ENCODE measurements at regions not wholly inside any gene's neighbourhood (a gene's known extent, or its start where the extent isn't known, plus 50 kb on each side); places are given as distances from the start of the nearest gene placed in this dataset.
"Not testable (repeated sequence)": the region's sequence is repeated elsewhere in the genome, so short reads cannot be mapped to it uniquely, and the experiment has no call there.

DNA sequence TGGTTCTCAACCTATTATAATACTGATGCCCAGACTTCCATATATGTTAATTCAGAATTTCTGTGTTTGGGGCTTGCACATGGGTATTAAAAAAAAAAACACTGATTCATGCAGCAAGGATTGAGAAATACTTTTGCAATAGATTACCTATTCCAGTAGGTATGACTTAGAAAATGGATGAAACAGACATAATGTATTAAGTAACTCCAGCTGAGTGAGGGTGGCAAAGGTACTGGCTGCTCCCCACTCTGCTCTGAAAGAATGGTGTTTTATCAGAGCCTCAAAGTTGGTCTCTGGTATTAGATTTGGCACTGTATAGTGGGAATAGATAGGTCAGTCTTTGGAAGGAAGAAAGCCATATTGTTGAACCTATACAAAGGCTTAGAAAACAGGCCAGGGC lies 234.3 kb upstream of the FOLH1 start:
- CTCF ChIA-PET = no interaction called here
- no peak for DNase-seq (ENCODE audit: extremely low spot score)
- POLR2A ChIA-PET = no interaction called here
- TF ChIP-seq, protein P1, sequence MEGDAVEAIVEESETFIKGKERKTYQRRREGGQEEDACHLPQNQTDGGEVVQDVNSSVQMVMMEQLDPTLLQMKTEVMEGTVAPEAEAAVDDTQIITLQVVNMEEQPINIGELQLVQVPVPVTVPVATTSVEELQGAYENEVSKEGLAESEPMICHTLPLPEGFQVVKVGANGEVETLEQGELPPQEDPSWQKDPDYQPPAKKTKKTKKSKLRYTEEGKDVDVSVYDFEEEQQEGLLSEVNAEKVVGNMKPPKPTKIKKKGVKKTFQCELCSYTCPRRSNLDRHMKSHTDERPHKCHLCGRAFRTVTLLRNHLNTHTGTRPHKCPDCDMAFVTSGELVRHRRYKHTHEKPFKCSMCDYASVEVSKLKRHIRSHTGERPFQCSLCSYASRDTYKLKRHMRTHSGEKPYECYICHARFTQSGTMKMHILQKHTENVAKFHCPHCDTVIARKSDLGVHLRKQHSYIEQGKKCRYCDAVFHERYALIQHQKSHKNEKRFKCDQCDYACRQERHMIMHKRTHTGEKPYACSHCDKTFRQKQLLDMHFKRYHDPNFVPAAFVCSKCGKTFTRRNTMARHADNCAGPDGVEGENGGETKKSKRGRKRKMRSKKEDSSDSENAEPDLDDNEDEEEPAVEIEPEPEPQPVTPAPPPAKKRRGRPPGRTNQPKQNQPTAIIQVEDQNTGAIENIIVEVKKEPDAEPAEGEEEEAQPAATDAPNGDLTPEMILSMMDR (IDR thresholded peaks at IDR 0.05; ENCODE audit: control extremely low read depth, extremely low read depth, low read depth, missing control alignments) = no peak

DNA sequence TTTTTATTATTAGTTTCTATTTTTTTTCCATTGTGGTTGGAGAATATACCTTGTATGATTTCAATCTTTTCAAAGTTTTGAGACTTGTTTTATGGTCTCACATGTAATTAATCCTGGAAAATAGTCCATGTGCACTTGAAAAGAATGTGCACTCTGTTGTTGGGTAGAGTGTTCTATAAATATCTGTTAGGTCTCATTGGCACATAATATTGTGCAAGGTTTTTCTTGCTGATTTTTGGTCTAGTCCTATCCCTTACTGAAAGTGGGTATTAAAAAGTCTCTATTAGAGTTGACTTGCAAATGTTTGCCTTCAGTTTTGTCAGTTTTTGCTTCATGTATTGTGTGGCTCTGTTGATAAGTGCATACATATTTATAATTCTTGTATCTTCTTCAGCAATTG lies 231.5 kb upstream of the FOLH1 start:
- DNase-seq (ENCODE audit: extremely low spot score); POLR2A ChIA-PET; CTCF ChIA-PET: not testable (repeated sequence)

DNA sequence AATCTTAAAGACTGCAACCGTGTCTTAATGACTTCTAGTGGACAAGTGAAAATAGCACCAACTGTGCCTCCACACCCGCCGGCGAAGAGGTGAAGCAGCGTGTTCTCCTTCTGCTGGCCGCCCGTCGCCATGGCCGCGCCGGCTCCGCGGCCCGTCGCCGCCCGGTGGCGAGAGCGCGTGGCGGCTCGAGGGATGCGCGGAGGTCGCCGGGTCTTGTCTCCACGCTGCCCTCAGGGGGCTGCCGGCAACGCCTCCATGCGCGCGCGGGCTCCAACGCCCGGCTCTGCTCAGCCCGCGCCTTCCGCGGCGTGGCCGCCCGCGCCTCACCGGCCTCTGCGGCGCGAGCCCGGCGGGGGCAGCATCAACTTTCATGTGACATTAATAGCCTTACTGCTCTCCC lies 225.9 kb upstream of the FOLH1 start:
- POLR2A ChIA-PET; DNase-seq (ENCODE audit: extremely low spot score); CTCF ChIA-PET: not testable (repeated sequence)

DNA sequence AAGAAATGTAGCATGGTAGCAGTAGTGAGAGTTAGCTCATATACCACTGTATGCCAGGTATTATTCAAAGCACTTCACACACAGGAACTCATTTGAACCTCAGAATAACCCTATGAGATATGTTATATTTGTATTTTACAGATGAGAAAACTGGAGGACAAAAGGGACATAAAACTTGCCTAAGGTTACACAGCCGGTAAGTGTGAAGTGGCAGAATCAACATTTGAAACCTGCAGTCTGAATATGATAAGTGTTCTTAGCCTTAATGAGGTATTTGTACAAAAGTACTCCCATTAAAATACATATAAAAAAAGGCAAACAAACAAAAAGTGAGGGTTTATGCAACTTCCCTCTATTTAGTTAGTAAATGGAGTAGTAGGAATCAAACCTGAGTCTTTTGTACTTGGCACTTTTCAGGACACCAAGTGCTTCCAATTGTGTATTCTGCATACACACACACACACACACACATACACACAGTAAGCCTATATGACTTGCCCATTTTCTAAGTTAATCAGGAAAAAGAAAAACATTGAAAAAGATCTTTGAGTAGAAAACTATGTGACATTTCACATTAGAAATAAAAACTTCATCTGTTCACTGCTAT lies 223.9 kb upstream of the FOLH1 start:
- DNase-seq (ENCODE audit: extremely low spot score) = no peak
- CTCF ChIA-PET = no interaction called here
- POLR2A ChIA-PET = no interaction called here
- TF ChIP-seq, protein P1 (IDR thresholded peaks at IDR 0.05; ENCODE audit: control extremely low read depth, extremely low read depth, low read depth, missing control alignments) = no peak

DNA sequence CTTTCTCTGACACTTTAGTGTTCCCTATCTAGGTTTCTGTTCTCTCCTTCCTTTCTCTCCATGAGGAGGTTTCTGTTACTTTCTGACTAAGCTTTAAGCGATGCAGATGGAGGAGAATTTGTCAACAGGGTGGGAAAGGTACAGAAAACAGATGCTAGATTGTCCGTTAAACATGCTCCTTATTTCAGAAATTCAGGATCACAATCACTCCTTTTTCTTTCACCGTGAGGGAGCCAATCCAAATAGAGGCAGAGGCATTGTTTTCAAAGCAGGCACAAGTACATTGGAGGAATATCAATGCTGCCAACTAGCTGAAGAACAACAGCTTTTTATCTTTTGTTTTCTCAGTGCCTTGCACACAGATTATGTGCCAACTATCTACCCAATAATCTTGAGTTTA lies 215.7 kb upstream of the FOLH1 start:
- DNase-seq (ENCODE audit: extremely low spot score) = no peak
- CTCF ChIA-PET = no interaction called here
- POLR2A ChIA-PET = no interaction called here
- TF ChIP-seq, protein P1 (IDR thresholded peaks at IDR 0.05; ENCODE audit: control extremely low read depth, extremely low read depth, low read depth, missing control alignments) = no peak

DNA sequence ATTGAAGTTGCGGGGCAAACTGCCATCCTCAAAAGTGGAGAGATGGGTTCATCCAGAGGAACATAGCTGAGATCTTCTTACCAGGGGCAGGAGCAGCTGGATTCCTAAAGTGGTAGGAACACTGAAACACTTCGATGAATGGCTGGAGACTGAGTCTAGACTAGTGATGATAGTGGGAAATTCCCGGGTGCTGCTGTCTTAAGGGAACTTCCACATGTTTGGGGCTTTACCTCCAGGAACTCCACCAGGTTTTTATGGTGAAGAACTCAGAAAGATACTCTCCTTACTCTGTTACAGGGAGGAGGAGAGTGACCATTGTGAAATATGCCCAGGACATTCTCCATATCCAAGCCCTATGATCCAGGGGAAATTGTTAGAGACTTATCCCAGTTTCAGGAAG lies 210.5 kb upstream of the FOLH1 start:
- POLR2A ChIA-PET; CTCF ChIA-PET; DNase-seq (ENCODE audit: extremely low spot score): not testable (repeated sequence)

DNA sequence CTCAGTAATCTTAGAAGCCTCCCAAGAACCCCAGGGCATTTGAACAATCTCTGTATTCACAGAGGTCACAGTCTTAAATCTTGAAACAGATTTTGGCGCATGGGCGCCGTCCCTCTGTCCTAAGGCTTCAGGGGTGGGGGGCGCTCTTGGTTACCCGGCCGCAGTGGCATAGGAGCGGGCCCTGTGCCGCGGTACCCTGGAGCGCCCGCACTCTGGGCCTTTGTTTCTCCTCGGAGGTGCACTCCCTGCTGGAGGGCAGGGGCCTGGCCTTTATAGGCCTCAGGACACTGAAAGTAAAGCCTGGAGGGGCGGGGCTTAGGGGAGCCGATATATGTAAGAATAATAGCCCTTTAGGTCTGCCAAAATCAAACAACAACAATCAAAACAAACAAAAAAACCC lies 197.3 kb upstream of the FOLH1 start:
- TF ChIP-seq, protein P1 (IDR thresholded peaks at IDR 0.05; ENCODE audit: control extremely low read depth, extremely low read depth, low read depth, missing control alignments) = no peak
- POLR2A ChIA-PET = no interaction called here
- CTCF ChIA-PET = no interaction called here
- no peak for DNase-seq (ENCODE audit: extremely low spot score)

DNA sequence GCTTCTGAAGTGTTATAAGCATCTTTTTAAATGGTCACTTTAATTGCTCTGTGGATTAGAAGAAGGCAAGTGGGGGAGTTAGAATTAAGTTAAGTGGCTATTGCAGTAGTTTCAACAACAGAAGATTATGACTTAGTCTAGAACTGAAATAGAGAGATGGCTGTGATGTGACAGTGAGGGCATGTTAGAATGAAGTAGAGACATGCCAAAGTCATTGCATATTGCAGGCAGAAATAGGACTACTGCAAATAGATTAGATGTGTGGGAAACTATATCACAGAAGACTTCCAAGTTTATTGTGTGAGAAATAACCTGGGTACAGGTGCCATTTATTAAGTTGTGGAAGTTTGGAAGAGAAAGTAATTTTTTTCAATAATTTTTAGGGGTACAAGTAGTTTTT lies 187.4 kb upstream of the FOLH1 start:
- POLR2A ChIA-PET; DNase-seq (ENCODE audit: extremely low spot score): not testable (repeated sequence)
- CTCF ChIA-PET = interaction anchor here (1.2 kb wide), 1 partner anchor 16 kb away, joined by 3 read pairs; no protein-coding TSS in a partner anchor

DNA sequence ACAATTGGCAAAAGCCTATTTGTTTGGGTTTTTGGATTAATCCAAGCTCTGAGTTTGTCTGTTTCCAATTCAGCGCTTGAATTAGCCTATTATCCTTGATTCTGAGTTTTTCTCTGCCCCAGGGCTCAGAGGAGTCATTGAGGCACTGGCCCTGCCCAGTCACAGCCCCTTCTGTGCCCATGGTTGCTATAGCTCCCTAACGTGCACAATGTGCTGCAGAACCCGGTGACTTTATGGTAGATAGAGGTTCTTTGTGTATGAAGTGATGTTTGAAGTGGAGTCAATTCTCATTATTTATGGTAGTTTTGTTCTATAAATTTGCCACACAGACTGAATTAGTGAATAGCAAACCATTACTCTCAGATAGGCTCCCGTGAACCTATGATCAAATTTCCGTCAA lies 182.0 kb upstream of the FOLH1 start:
- POLR2A ChIA-PET; CTCF ChIA-PET; DNase-seq (ENCODE audit: extremely low spot score): not testable (repeated sequence)

DNA sequence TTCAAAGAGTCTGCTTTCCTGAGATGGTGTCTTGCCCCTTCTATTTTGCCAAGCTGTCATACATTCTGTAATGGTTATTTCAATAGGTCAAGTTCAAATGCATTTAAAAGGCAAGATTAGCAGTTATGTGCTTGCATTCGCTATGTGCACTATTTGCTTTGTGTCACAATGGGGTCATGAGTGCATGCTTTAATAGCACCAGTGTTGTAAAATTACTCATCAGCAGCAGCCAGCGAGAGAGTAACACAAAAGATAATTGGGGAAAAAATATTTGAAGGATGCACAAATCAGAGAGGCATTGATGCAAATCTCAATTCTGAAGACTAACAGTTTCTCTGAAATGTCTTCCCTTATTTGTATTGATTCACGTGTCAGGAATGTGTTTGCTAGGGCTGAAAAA lies 180.7 kb upstream of the FOLH1 start:
- POLR2A ChIA-PET; DNase-seq (ENCODE audit: extremely low spot score); CTCF ChIA-PET: not testable (repeated sequence)

DNA sequence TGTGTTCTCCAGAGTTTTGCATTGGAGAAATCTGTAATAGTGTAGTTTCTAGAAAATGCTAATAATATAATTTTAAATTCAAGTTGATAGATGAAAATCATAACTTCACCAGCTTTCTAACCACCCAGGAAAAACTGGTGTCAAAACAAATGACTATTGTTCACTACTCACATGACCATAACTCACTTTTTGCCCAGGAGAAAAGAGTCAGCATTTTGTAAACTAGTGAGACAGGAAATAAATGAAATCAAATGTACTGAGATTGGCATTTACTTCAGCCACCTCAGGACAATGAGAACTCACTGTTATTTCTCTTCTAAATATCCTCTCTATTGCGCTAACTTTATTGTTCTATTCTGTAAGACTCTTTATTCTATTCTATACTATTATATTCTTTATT lies 176.0 kb upstream of the FOLH1 start:
- POLR2A ChIA-PET; CTCF ChIA-PET; DNase-seq (ENCODE audit: extremely low spot score): not testable (repeated sequence)
